A673 (cell line): ENCODE measurements at regions not wholly inside any gene's neighbourhood (a gene's known extent, or its start where the extent isn't known, plus 50 kb on each side); places are given as distances from the start of the nearest gene placed in this dataset.

ENCODE experiments used
- BruUV-seq: library from RNA; stranded (reverse); fragments of 400-500 nt; replicated peaks from 2 replicates; lab custom pipeline; 2021; lab: Mats Ljungman, UMichigan
- CTCF ChIA-PET: fragments of 300-600 bp; sonication (Branson Sonifier 250); formaldehyde crosslinking; loops from one replicate; lab custom pipeline; 2022; ENCODE audit warnings: antibody characterized with exemption; lab: Charles Lee
- POLR2A ChIA-PET: fragments of 300-600 bp; sonication (Branson Sonifier 250); formaldehyde crosslinking; loops from one replicate; lab custom pipeline; 2022; ENCODE audit warnings: antibody characterized with exemption; ENCODE audit not compliant: low non-redundant PET; lab: Charles Lee
- DNase-seq: peaks from one replicate; pipeline ENCODE4 v3.0.0-alpha.2; 2015; ENCODE audit warnings: low spot score
- H3K27ac ChIP-seq: fragments of 200-600 bp; sonication (generic); 2 replicates; pipeline ENCODE4 v1.5.1; 2016; ENCODE audit warnings: mixed run types, low read depth, mild to moderate bottlenecking, mixed read lengths, antibody characterized with exemption, low read length; ENCODE audit not compliant: poor library complexity, severe bottlenecking
- H3K27me3 ChIP-seq: fragments of 200-600 bp; sonication (generic); replicated peaks from 2 replicates; pipeline ENCODE4 v1.6.1; 2017; ENCODE audit warnings: mixed run types, low read depth, mild to moderate bottlenecking, mixed read lengths, antibody characterized with exemption, low read length; ENCODE audit not compliant: insufficient read depth, poor library complexity
- H3K36me3 ChIP-seq: fragments of 200-600 bp; sonication (generic); 2 replicates; pipeline ENCODE4 v1.6.1; 2016; ENCODE audit warnings: mixed run types, mild to moderate bottlenecking, mixed read lengths, antibody characterized with exemption, low read length; ENCODE audit not compliant: insufficient read depth, poor library complexity, severe bottlenecking
- H3K4me1 ChIP-seq: fragments of 200-600 bp; sonication (generic); 2 replicates; pipeline ENCODE4 v1.6.1; 2017; ENCODE audit warnings: mixed run types, mild to moderate bottlenecking, mixed read lengths, antibody characterized with exemption, low read length; ENCODE audit not compliant: insufficient read depth, poor library complexity, severe bottlenecking
- H3K4me3 ChIP-seq: fragments of 200-600 bp; sonication (generic); 2 replicates; pipeline ENCODE4 v1.5.1; 2016; ENCODE audit warnings: low read depth, mixed run types, mild to moderate bottlenecking, mixed read lengths, low read length; ENCODE audit not compliant: poor library complexity, severe bottlenecking
- H3K9me3 ChIP-seq: fragments of 200-600 bp; sonication (generic); 2 replicates; pipeline ENCODE4 v1.6.1; 2016; ENCODE audit warnings: mixed run types, low read depth, mild to moderate bottlenecking, mixed read lengths, antibody characterized with exemption, low read length; ENCODE audit not compliant: poor library complexity, severe bottlenecking
- EZH2 ChIP-seq: fragments of 200-600 bp; sonication (generic); IDR thresholded peaks from 2 replicates; pipeline ENCODE4 v1.6.1; 2017; ENCODE audit warnings: borderline replicate concordance, low read depth, mild to moderate bottlenecking, mixed read lengths, antibody characterized with exemption, low read length; ENCODE audit not compliant: poor library complexity, severe bottlenecking
- intact Hi-C: fragments of 100-400 bp; cut with micrococcal nuclease; formaldehyde crosslinking; loops from one replicate; pipeline ENCODE4 v1.10.0; 2022; ENCODE audit not compliant: unreplicated experiment
- TF ChIP-seq, protein P1 (sequence below): fragments of 300-800, 200-600 bp; sonication (generic); conservative IDR thresholded peaks from 2 replicates; pipeline ENCODE4 v1.5.1; 2017; ENCODE audit warnings: low read depth, mild to moderate bottlenecking, antibody characterized with exemption, low read length, moderate library complexity, mixed read lengths

DNA sequence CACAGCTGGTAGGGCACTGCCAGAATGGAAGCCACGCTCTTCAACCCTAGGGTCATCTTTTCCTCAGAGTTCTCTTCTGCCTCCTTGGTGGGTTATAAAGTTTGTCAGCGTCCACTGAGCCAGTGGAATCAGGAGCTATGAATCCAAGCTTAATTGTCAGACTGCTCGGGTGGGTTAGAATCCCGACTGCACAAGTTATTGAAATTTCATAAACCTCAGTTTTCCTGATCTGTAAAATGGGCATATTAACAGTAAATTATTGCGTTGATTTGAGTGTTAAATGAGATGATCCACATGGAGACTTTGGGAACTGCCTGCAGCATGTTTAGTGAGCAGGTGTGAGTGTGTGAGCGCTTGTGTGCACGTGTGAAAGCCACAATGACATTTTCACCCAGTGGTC is 400.5 kb upstream of the CDH11 start:
- intact Hi-C loops = no loop called here
- no peak for DNase-seq
- ChIA-PET POLR2A (no interaction called here), CTCF (no interaction called here)
- Histone ChIP-seq H3K36me3 (no peaks in the 10 kb centered on the region), H3K4me1 (no peaks in the 10 kb centered on the region), H3K27me3 (no peaks in the 10 kb centered on the region), H3K27ac (no peak overlapping the region), H3K4me3 (no peak overlapping the region), H3K9me3 (peaks cover 5% of the 10 kb centered on the region)
- TF ChIP-seq, protein P1, sequence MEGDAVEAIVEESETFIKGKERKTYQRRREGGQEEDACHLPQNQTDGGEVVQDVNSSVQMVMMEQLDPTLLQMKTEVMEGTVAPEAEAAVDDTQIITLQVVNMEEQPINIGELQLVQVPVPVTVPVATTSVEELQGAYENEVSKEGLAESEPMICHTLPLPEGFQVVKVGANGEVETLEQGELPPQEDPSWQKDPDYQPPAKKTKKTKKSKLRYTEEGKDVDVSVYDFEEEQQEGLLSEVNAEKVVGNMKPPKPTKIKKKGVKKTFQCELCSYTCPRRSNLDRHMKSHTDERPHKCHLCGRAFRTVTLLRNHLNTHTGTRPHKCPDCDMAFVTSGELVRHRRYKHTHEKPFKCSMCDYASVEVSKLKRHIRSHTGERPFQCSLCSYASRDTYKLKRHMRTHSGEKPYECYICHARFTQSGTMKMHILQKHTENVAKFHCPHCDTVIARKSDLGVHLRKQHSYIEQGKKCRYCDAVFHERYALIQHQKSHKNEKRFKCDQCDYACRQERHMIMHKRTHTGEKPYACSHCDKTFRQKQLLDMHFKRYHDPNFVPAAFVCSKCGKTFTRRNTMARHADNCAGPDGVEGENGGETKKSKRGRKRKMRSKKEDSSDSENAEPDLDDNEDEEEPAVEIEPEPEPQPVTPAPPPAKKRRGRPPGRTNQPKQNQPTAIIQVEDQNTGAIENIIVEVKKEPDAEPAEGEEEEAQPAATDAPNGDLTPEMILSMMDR = no peak
- no peak for TF ChIP-seq EZH2
- BruUV-seq = no TSS peak

DNA sequence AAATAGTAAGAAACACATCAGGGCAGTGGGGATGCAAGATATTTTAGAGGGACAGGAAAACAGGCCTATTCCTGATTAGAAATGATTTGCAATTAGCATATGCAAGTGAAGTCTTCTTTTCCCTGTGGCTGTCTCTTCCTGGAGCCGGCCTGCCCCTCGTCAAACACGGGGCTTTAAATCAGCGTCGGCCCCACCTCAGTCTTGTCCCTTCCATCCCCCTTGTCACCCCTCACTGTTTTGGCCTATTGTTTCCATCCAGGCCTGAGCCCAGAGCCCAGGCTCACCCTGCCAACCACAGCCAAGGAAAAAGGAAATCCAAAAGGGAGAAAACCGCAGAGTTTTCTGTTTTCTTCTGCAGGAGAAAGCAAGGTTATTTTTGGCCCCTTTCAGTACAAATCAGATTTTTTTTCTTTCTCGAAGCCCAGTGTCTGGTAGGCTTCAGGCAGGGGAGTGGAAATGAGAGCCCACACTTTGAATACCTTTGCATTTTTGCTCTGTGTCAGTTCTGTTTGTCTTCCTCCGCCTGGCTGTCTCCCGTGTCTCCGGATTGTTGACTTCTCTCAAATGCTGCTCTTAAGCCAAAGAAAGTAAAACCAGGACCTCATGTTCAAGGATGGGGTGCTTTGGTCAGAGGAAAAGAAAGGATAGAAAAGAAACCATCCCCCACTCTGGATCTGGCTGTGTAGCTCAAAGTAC is 399.9 kb upstream of the CDH11 start:
- TF ChIP-seq, protein P1 = no peak
- TF ChIP-seq EZH2 = no peak
- intact Hi-C loops = no loop called here
- H3K9me3 ChIP-seq = peaks cover under 1% of the 10 kb centered on the region
- no peak for DNase-seq
- BruUV-seq = no TSS peak
- POLR2A ChIA-PET = no interaction called here
- H3K4me1 ChIP-seq = no peaks in the 10 kb centered on the region
- H3K36me3 ChIP-seq = no peaks in the 10 kb centered on the region
- CTCF ChIA-PET = no interaction called here
- H3K27me3 ChIP-seq = no peaks in the 10 kb centered on the region
- no peak overlapping the region for H3K27ac ChIP-seq
- no peak overlapping the region for H3K4me3 ChIP-seq

DNA sequence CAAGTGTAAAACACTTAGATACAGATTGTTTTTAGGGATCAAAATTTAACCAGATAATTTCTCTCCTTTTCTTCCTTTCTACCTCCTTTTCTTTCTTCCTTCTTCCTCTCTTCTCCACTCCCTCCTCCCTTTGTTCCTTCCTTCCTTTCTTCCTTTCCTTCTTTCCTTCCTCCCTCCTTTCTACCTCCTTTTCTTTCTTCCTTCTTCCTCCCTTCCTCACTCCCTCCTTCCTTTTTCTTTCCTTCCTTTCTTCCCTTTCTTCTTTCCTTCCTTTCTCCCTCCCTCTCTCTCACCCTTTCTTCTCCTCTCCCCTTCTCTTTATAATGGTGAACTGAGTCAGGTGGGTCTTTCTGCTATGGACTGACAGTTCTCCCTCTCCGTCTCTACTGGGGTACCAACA is 397.5 kb upstream of the CDH11 start:
- TF ChIP-seq, protein P1 = no peak
- no peak for TF ChIP-seq EZH2
- Histone ChIP-seq H3K9me3 (no peaks in the 10 kb centered on the region), H3K4me1 (no peaks in the 10 kb centered on the region), H3K27ac (no peak overlapping the region), H3K4me3 (no peak overlapping the region), H3K36me3 (no peaks in the 10 kb centered on the region), H3K27me3 (no peaks in the 10 kb centered on the region)
- ChIA-PET POLR2A (no interaction called here), CTCF (no interaction called here)
- BruUV-seq = no TSS peak
- intact Hi-C loops = no loop called here
- DNase-seq = no peak
